ENCODE measurements at regions not wholly inside any gene's neighbourhood (a gene's known extent, or its start where the extent isn't known, plus 50 kb on each side); places are given as distances from the start of the nearest gene placed in this dataset.

- TF ChIP-seq POLR2AphosphoS5 (IDR thresholded peaks at IDR 0.05; ENCODE audit: low read depth, low read length) (no peak), POLR2A (IDR thresholded peaks at IDR 0.05; ENCODE audit: low read depth, low read length) (no peak)
Measured at GRCh38 chr14:84806622-84807021, 723.3 kb upstream of the FLRT2 start.
